Mucosa of descending colon (tissue), 3 donors: ENCODE measurements at regions not wholly inside any gene's neighbourhood (a gene's known extent, or its start where the extent isn't known, plus 50 kb on each side); places are given as distances from the start of the nearest gene placed in this dataset.

Experiments used
- ATAC-seq: fragments of 200-7000 bp; cut with Tn5 transposase; one replicate; pipeline ENCODE4 v1.9.1; 2020; ENCODE audit warnings: mild to moderate bottlenecking, moderate library complexity
- DNase-seq, 3 donors: peaks; one replicate each; pipeline ENCODE4 v3.0.0-alpha.2; 2020
- H3K36me3 ChIP-seq: fragments of 200-600 bp; one replicate; pipeline ENCODE4 v1.8.0; 2021; ENCODE audit warnings: low read depth, mild to moderate bottlenecking
- H3K4me1 ChIP-seq: fragments of 200-600 bp; one replicate; pipeline ENCODE4 v1.8.0; 2021; ENCODE audit warnings: low read depth, mild to moderate bottlenecking
- H3K4me3 ChIP-seq: fragments of 200-600 bp; one replicate; pipeline ENCODE4 v1.8.0; 2021; ENCODE audit warnings: mild to moderate bottlenecking
- H3K9me3 ChIP-seq: fragments of 200-600 bp; one replicate; pipeline ENCODE4 v1.8.0; 2021; ENCODE audit warnings: mild to moderate bottlenecking
- CTCF ChIP-seq: fragments of 200-600 bp; IDR thresholded peaks from one replicate; pipeline ENCODE4 v1.8.0; 2022; ENCODE audit warnings: antibody characterized with exemption, mild to moderate bottlenecking
- intact Hi-C, 2 donors: fragments of 100-400 bp; cut with DNase I in 1 of 2; cut with micrococcal nuclease in 1 of 2; formaldehyde crosslinking; loops; one replicate each; pipeline versions ENCODE4 v1.11.0 to v1.11.1; 2022; cut with DNase I, micrococcal nuclease
- donor health status: DM: no; HTN: no; CAD: no; lungs with moderate emphysema.
- donor health status: DM: no; HTN: no; CAD: no.
- donor health status: DM: no; HTN: yes; CAD: no.

GRCh38 chr2:128654408-128654807 lies 335.7 kb upstream of the HS6ST1 start:
- intact Hi-C loops, result no loop called here
- Histone ChIP-seq H3K9me3 (no peaks in the 10 kb centered on the region), H3K36me3 (no peaks in the 10 kb centered on the region), H3K4me1 (no peaks in the 10 kb centered on the region), H3K4me3 (no peak overlapping the region)
- peak in 1 of 3 donors; percentile 16 for DNase-seq
- no peak for TF ChIP-seq CTCF
- ATAC-seq, result peak; percentile 52

GRCh38 chr2:128660836-128661235 lies 342.2 kb upstream of the HS6ST1 start:
- no peak for ATAC-seq
- intact Hi-C loops, result no loop called here
- no peaks in the 10 kb centered on the region for H3K9me3 ChIP-seq
- TF ChIP-seq CTCF, result no peak
- H3K4me3 ChIP-seq, result no peak overlapping the region
- H3K4me1 ChIP-seq, result no peaks in the 10 kb centered on the region
- no peak for DNase-seq
- H3K36me3 ChIP-seq, result no peaks in the 10 kb centered on the region

GRCh38 chr2:128661311-128661710 lies 342.6 kb upstream of the HS6ST1 start:
- intact Hi-C loops, result no loop called here
- ATAC-seq, result no peak
- Histone ChIP-seq H3K4me1 (no peaks in the 10 kb centered on the region), H3K36me3 (no peaks in the 10 kb centered on the region), H3K9me3 (no peaks in the 10 kb centered on the region), H3K4me3 (no peak overlapping the region)
- TF ChIP-seq CTCF, result no peak
- no peak for DNase-seq

GRCh38 chr2:128662051-128662471 lies 343.4 kb upstream of the HS6ST1 start:
- Histone ChIP-seq H3K36me3 (no peaks in the 10 kb centered on the region), H3K4me1 (no peaks in the 10 kb centered on the region), H3K9me3 (no peaks in the 10 kb centered on the region), H3K4me3 (no peak overlapping the region)
- ATAC-seq (no peak), DNase-seq (no peak)
- intact Hi-C loops, result no loop called here
- no peak for TF ChIP-seq CTCF

- ATAC-seq (no peak), DNase-seq (no peak)
- TF ChIP-seq CTCF, result no peak
- no peaks in the 10 kb centered on the region for H3K36me3 ChIP-seq
- H3K9me3 ChIP-seq, result no peaks in the 10 kb centered on the region
- no peaks in the 10 kb centered on the region for H3K4me1 ChIP-seq
- intact Hi-C loops, result no loop called here
- no peak overlapping the region for H3K4me3 ChIP-seq
These were observed 344.8 kb upstream of the HS6ST1 start for GRCh38 chr2:128663371-128664050.
